Kidney epithelial cell (primary cell): ENCODE measurements at regions not wholly inside any gene's neighbourhood (a gene's known extent, or its start where the extent isn't known, plus 50 kb on each side); places are given as distances from the start of the nearest gene placed in this dataset.

ENCODE experiments used
- DNase-seq: peaks from one replicate; pipeline ENCODE4 v3.0.0-alpha.2; 2010; ENCODE audit warnings: low read depth
- H3K27me3 ChIP-seq: 2 replicates; pipeline ENCODE4 v1.6.0; 2011; ENCODE audit warnings: low read length; ENCODE audit not compliant: control insufficient read depth, insufficient read depth
- H3K36me3 ChIP-seq: 2 replicates; pipeline ENCODE4 v1.5.1; 2011; ENCODE audit warnings: low read length; ENCODE audit not compliant: control insufficient read depth, insufficient read depth
- H3K4me3 ChIP-seq: 2 replicates; pipeline ENCODE4 v1.5.1; 2011; ENCODE audit warnings: low read depth, mild to moderate bottlenecking, control low read depth, low read length
- TF ChIP-seq, protein P1 (sequence below): IDR thresholded peaks from 2 replicates; pipeline ENCODE4 v1.5.1; 2011; ENCODE audit warnings: mild to moderate bottlenecking, moderate library complexity, low read length, control low read depth, inconsistent platforms; ENCODE audit not compliant: insufficient read depth, poor library complexity, severe bottlenecking

DNA sequence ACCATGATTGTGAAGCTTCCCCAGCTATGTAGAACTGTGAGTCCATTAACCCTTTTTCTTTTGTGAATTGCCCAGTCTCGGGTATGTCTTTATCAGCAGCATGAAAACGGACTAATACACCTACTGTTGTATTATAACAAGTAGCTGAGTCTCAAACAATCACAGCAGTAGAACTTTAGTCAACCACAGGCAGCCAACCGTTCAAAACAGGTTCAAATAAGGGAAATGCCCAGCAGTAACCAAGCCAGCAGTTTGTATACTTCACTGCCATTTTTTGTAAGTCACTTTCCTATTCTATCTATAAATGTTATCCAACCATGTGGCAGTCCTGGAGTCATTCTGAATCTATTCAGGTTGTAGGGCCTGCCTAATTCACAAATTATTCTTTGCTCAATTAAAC is 1560.6 kb upstream of the SLC39A10 start:
- no peak for DNase-seq
- no peaks in the 10 kb centered on the region for H3K36me3 ChIP-seq
- TF ChIP-seq, protein P1, sequence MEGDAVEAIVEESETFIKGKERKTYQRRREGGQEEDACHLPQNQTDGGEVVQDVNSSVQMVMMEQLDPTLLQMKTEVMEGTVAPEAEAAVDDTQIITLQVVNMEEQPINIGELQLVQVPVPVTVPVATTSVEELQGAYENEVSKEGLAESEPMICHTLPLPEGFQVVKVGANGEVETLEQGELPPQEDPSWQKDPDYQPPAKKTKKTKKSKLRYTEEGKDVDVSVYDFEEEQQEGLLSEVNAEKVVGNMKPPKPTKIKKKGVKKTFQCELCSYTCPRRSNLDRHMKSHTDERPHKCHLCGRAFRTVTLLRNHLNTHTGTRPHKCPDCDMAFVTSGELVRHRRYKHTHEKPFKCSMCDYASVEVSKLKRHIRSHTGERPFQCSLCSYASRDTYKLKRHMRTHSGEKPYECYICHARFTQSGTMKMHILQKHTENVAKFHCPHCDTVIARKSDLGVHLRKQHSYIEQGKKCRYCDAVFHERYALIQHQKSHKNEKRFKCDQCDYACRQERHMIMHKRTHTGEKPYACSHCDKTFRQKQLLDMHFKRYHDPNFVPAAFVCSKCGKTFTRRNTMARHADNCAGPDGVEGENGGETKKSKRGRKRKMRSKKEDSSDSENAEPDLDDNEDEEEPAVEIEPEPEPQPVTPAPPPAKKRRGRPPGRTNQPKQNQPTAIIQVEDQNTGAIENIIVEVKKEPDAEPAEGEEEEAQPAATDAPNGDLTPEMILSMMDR, result no peak

DNA sequence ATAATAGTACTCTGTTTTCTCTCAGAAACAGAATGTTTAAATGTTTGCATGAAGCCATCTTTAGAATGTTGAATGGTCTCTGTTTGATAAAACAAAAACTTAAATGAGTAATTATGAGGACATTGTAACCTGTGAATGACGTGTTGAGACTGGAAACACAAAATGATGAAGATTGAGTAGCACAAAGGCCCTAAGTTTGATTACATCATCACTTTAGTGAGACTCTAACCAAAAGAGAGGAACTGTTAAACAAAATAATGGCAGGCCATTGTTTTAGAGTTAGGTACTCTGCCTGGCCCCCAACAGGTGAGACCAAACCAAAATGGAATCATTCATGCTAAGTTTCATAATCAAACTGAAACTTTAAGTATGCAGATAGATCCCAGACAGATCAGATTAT is 1561.7 kb upstream of the SLC39A10 start:
- no peak for DNase-seq
- no peak overlapping the region for H3K4me3 ChIP-seq

More for the DNA sequence above, 1560.6 kb upstream of the SLC39A10 start:
- no peak overlapping the region for H3K4me3 ChIP-seq
- H3K27me3 ChIP-seq, result no peaks in the 10 kb centered on the region

DNA sequence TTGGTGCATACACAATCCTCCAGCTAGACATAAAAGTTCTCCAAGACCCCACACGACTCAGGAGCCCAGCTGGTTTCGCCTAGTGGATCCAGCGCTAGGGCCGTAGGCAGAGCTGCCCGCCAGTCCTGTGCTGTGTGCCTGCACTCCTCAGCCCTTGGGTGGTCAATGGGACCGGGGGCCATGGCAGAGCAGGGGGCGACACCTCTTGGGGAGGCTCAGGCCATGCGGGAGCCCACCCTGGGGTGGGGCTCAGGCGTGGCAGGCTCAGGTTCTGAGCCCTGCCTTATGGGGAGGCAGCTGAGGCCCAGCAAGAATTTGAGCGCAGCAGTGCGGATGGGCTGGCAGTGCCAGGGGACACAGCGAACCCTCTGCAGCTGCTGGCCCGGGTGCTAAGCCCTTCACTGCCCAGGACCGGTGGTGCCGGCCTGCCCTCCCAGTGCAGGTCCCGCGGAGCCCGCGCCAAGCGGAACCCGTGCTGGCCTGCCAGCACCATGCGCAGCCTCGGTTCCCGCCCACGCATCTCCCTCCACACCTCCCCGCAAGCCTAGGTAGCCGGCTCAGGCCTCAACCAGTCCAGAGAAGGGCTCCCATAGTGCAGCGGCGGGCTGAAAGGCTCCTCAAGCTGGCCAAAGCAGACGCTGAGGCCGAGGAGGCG is 1566.6 kb upstream of the SLC39A10 start:
- Histone ChIP-seq H3K4me3 (no peak overlapping the region), H3K27me3 (no peaks in the 10 kb centered on the region), H3K36me3 (no peaks in the 10 kb centered on the region)
- no peak for DNase-seq
- TF ChIP-seq, protein P1, result no peak

More for the DNA sequence above, 1561.7 kb upstream of the SLC39A10 start:
- TF ChIP-seq, protein P1, result no peak
- Histone ChIP-seq H3K27me3 (no peaks in the 10 kb centered on the region), H3K36me3 (no peaks in the 10 kb centered on the region)

- Histone ChIP-seq H3K4me3 (no peak overlapping the region), H3K27me3 (no peaks in the 10 kb centered on the region), H3K36me3 (no peaks in the 10 kb centered on the region)
- TF ChIP-seq, protein P1, result no peak
- DNase-seq, result no peak
Observed at GRCh38 chr2:194087089-194087958, 1569.7 kb upstream of the SLC39A10 start.

DNA sequence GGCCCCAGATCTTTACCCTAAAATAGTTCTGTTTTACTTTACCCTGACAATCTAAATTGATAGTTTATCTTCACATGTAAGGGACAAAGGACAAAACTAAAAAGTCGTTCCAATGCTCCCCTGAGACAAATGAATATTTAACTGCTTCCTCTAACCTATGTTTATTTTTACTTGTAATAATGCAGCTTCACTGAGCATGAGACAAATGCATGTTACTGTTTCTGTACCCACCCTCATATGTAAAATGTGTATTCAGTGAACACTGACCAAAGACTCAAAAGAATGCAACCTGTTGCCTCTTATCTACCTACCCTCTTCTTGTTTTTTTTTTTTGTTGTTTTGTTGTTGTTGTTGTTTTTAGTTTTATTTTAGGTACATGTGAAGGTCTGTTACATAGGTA is 1570.9 kb upstream of the SLC39A10 start:
- TF ChIP-seq, protein P1, result no peak
- H3K36me3 ChIP-seq, result no peaks in the 10 kb centered on the region
- no peak for DNase-seq
- H3K27me3 ChIP-seq, result no peaks in the 10 kb centered on the region
- H3K4me3 ChIP-seq, result no peak overlapping the region
